Sigmoid colon (tissue), 6 donors: ENCODE measurements at regions not wholly inside any gene's neighbourhood (a gene's known extent, or its start where the extent isn't known, plus 50 kb on each side); places are given as distances from the start of the nearest gene placed in this dataset.

Experiments used
- DNase-seq: peaks from one replicate; pipeline ENCODE4 v3.0.0-alpha.2; 2019
- H3K27ac ChIP-seq, 4 donors: fragments of 200-600 bp; sonication (generic); one replicate each; pipeline ENCODE4 v1.5.1; 2016 to 2019; ENCODE audit warnings: mild to moderate bottlenecking in 1 of 4
- H3K27me3 ChIP-seq, 3 donors: fragments of 200-600 bp; sonication (generic); one replicate each; pipeline ENCODE4 v1.5.1; 2019; ENCODE audit warnings: mild to moderate bottlenecking in 1 of 3
- H3K36me3 ChIP-seq, 4 donors: fragments of 200-600 bp; sonication (generic); one replicate each; pipeline ENCODE4 v1.5.1; 2016 to 2019
- H3K4me1 ChIP-seq, 4 donors: fragments of 200-600 bp; sonication (generic); one replicate each; pipeline ENCODE4 v1.5.1; 2017 to 2019
- H3K4me3 ChIP-seq, 4 donors: fragments of 200-600 bp; sonication (generic); one replicate each; pipeline ENCODE4 v1.5.1; 2017 to 2019; ENCODE audit warnings: mild to moderate bottlenecking in 2 of 4, moderate library complexity in 1 of 4
- H3K9me3 ChIP-seq, 4 donors: fragments of 200-600 bp in 3 of 4; sonication (generic) in 3 of 4; one replicate each; pipeline versions ENCODE4 v1.5.1 to v1.6.1; 2013 to 2019
- EP300 ChIP-seq, 4 donors: sonication (generic); formaldehyde crosslinking; IDR thresholded peaks; one replicate each; pipeline ENCODE4 v1.6.1; 2017; ENCODE audit warnings: antibody characterized with exemption in 4 of 4
- POLR2A ChIP-seq, 2 donors: fragments of 450-650 bp; IDR thresholded peaks; one replicate each; pipeline ENCODE4 v1.6.1; 2016; ENCODE audit warnings: antibody characterized with exemption in 2 of 2, mild to moderate bottlenecking in 2 of 2, moderate library complexity in 2 of 2
- POLR2AphosphoS5 ChIP-seq, 4 donors: sonication (generic); formaldehyde crosslinking; IDR thresholded peaks; one replicate each; pipeline ENCODE4 v1.6.1; 2017; ENCODE audit warnings: antibody characterized with exemption in 4 of 4
- WGBS, 2 donors: extraction: QIAGEN DNeasy Blood & Tissue Kit; methylation state at CpG; one replicate each; pipeline ENCODE4 v1.1.7; 2013; 5-methylcytosine and 5-hydroxymethylcytosine counted together
- intact Hi-C: fragments of 100-400 bp; cut with DNase I; formaldehyde crosslinking; loops from one replicate; pipeline ENCODE4 v1.15.1; 2023
- TF ChIP-seq, protein P1 (sequence below), 4 experiments: fragments of 450-650 bp in 3 of 4; fragments of 200-600 bp in 1 of 4; IDR thresholded peaks; one replicate each; pipeline ENCODE4 v1.5.1; 2016 to 2019; ENCODE audit warnings: antibody characterized with exemption in 4 of 4, mild to moderate bottlenecking in 3 of 4, moderate library complexity in 2 of 4
- donor health status: healthy with polysubstance abuse.
- donor health status: healthy.

DNA sequence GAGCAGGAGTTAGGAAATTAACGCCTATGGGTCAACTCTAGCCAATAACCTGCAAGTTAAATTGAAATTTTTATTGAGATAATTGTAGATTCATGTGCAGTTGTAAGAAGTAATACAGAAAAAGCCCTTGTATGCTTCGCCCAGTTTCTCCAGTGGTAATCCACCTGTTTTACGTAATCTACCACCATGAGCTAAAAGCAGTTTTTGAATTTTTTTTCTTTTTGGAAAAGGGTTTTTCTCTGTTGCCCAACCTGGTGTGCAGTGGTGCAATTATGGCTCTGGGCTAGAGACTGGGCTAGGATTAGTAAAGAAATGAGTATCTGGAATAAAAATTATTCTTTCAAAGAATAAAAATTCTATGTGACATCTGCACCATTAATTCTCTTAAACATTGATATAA is 116.2 kb downstream of the ZFP64 start:
- H3K36me3 ChIP-seq: peaks cover 0 to 3% (median 0%) of the 10 kb centered on the region in 4 donors
- H3K27me3 ChIP-seq: no peaks in the 10 kb centered on the region
- intact Hi-C loops: no loop called here
- no peak overlapping the region for H3K27ac ChIP-seq
- no peak overlapping the region for H3K4me3 ChIP-seq
- H3K9me3 ChIP-seq: no peaks in the 10 kb centered on the region
- no peak for TF ChIP-seq POLR2A (IDR thresholded peaks at IDR 0.05)
- TF ChIP-seq EP300 (IDR thresholded peaks at IDR 0.05): no peak
- TF ChIP-seq, protein P1, sequence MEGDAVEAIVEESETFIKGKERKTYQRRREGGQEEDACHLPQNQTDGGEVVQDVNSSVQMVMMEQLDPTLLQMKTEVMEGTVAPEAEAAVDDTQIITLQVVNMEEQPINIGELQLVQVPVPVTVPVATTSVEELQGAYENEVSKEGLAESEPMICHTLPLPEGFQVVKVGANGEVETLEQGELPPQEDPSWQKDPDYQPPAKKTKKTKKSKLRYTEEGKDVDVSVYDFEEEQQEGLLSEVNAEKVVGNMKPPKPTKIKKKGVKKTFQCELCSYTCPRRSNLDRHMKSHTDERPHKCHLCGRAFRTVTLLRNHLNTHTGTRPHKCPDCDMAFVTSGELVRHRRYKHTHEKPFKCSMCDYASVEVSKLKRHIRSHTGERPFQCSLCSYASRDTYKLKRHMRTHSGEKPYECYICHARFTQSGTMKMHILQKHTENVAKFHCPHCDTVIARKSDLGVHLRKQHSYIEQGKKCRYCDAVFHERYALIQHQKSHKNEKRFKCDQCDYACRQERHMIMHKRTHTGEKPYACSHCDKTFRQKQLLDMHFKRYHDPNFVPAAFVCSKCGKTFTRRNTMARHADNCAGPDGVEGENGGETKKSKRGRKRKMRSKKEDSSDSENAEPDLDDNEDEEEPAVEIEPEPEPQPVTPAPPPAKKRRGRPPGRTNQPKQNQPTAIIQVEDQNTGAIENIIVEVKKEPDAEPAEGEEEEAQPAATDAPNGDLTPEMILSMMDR (IDR thresholded peaks at IDR 0.05): no peak
- no peak for TF ChIP-seq POLR2AphosphoS5 (IDR thresholded peaks at IDR 0.05)
- 65 to 91% methylated on average over 3 of the region's 3 CpGs for WGBS, 2 donors
- H3K4me1 ChIP-seq: no peaks in the 10 kb centered on the region
- DNase-seq: no peak

GRCh38 chr20:52071136-52071535 is 120.4 kb downstream of the ZFP64 start:
- H3K4me3 ChIP-seq: no peak overlapping the region
- H3K27me3 ChIP-seq: no peaks in the 10 kb centered on the region
- no peak overlapping the region for H3K27ac ChIP-seq
- intact Hi-C loops: no loop called here
- no peaks in the 10 kb centered on the region for H3K9me3 ChIP-seq
- peaks cover 0 to 3% (median 0%) of the 10 kb centered on the region in 4 donors for H3K36me3 ChIP-seq
- WGBS, 2 donors: 93 to 97% methylated on average over 2 of the region's 2 CpGs
- TF ChIP-seq POLR2AphosphoS5 (IDR thresholded peaks at IDR 0.05) (no peak), POLR2A (IDR thresholded peaks at IDR 0.05) (no peak), EP300 (IDR thresholded peaks at IDR 0.05) (no peak)
- TF ChIP-seq, protein P1 (IDR thresholded peaks at IDR 0.05): no peak
- H3K4me1 ChIP-seq: no peaks in the 10 kb centered on the region
- DNase-seq: no peak

GRCh38 chr20:52064931-52065330 is 126.6 kb downstream of the ZFP64 start:
- no peak overlapping the region for H3K4me3 ChIP-seq
- WGBS, 2 donors: 92 to 100% methylated on average over 1 of the region's 1 CpG
- H3K36me3 ChIP-seq: no peaks in the 10 kb centered on the region
- H3K9me3 ChIP-seq: no peaks in the 10 kb centered on the region
- H3K27ac ChIP-seq: no peak overlapping the region
- DNase-seq: no peak
- intact Hi-C loops: no loop called here
- H3K4me1 ChIP-seq: no peaks in the 10 kb centered on the region
- H3K27me3 ChIP-seq: no peaks in the 10 kb centered on the region
- TF ChIP-seq, protein P1 (IDR thresholded peaks at IDR 0.05): no peak
- TF ChIP-seq POLR2A (IDR thresholded peaks at IDR 0.05) (no peak), POLR2AphosphoS5 (IDR thresholded peaks at IDR 0.05) (no peak), EP300 (IDR thresholded peaks at IDR 0.05) (no peak)

DNA sequence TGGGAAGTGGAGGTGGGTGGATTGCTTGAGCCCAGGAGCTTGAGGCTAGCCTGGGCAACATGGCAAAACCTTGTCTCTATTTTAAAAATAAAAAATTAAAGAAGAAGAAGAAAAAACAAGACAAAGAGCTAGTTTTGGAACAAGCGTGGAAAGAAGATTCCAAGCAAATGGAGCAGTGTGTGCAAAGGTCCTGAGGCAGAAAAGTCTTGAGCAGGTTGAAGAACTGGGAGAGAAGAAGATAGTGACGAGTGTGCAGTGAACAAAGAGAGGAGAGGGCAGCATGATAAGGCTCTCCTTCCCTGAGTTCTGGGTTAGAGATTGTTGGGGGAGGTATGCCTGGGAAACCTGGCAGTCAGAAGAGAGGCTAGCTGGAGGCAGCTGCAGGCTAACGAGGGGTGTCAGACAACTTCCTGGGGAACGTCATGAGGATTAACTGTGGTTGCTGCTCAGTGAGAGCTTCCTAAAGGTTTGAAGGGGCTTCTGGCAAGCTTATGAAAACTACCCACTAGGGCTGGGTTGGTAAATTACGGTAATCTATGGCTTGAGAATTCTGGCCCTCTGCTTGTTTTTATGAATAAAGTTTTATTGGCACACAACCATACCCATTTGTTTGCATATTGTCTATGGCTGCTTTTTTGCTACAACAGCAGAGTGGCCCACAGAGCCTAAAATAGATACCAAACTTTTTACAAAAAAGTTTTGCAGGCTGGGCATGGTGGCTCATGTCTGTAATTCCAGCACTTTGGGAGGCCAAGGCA is 128.9 kb downstream of the ZFP64 start:
- H3K4me3 ChIP-seq: no peak overlapping the region
- TF ChIP-seq POLR2A (IDR thresholded peaks at IDR 0.05): no peak
- TF ChIP-seq EP300 (IDR thresholded peaks at IDR 0.05): no peak
- TF ChIP-seq POLR2AphosphoS5 (IDR thresholded peaks at IDR 0.05): no peak
- TF ChIP-seq, protein P1 (IDR thresholded peaks at IDR 0.05): no peak
- DNase-seq: no peak
- no peaks in the 10 kb centered on the region for H3K36me3 ChIP-seq
- 85 to 91% methylated on average over 5 of the region's 5 CpGs for WGBS, 2 donors
- intact Hi-C loops: no loop called here
- no peaks in the 10 kb centered on the region for H3K9me3 ChIP-seq
- H3K27ac ChIP-seq: no peak overlapping the region
- no peaks in the 10 kb centered on the region for H3K4me1 ChIP-seq
- no peaks in the 10 kb centered on the region for H3K27me3 ChIP-seq
